ENCODE measurements at regions not wholly inside any gene's neighbourhood (a gene's known extent, or its start where the extent isn't known, plus 50 kb on each side); places are given as distances from the start of the nearest gene placed in this dataset.

GRCh38 chr14:55976219-55976618, 142.0 kb upstream of the PELI2 start:
- ATAC-seq: no peak
- no peaks in the 10 kb centered on the region for H4K20me1 ChIP-seq (replicated peaks; ENCODE audit: insufficient read depth)

More at GRCh38 chr14:55976219-55976618, 142.0 kb upstream of the PELI2 start:
- no peak overlapping the region for H3K4me2 ChIP-seq
- TF ChIP-seq STAT1 (IDR thresholded peaks at IDR 0.05; ENCODE audit: unreplicated experiment) (no peak), CREB1 (CRISPR knock-in tag; IDR thresholded peaks at IDR 0.05; ENCODE audit: low read depth) (no peak), POLR2AphosphoS5 (IDR thresholded peaks at IDR 0.05; ENCODE audit: low read depth) (no peak), EZH2 (IDR thresholded peaks at IDR 0.05; ENCODE audit: low read depth, unreplicated experiment) (no peak), EZH2phosphoT487 (IDR thresholded peaks at IDR 0.05; ENCODE audit: unreplicated experiment) (no peak), ZNF331 (CRISPR knock-in tag; IDR thresholded peaks at IDR 0.05; ENCODE audit: low read depth) (no peak), CTCF (conservative IDR thresholded peaks at IDR 0.05; ENCODE audit: low read depth in 2 of 2) (no peak), ZNF114 (CRISPR knock-in tag; IDR thresholded peaks at IDR 0.05) (no peak), NANOG (IDR thresholded peaks at IDR 0.05; ENCODE audit: borderline replicate concordance) (no peak)
- TF ChIP-seq, protein P1, sequence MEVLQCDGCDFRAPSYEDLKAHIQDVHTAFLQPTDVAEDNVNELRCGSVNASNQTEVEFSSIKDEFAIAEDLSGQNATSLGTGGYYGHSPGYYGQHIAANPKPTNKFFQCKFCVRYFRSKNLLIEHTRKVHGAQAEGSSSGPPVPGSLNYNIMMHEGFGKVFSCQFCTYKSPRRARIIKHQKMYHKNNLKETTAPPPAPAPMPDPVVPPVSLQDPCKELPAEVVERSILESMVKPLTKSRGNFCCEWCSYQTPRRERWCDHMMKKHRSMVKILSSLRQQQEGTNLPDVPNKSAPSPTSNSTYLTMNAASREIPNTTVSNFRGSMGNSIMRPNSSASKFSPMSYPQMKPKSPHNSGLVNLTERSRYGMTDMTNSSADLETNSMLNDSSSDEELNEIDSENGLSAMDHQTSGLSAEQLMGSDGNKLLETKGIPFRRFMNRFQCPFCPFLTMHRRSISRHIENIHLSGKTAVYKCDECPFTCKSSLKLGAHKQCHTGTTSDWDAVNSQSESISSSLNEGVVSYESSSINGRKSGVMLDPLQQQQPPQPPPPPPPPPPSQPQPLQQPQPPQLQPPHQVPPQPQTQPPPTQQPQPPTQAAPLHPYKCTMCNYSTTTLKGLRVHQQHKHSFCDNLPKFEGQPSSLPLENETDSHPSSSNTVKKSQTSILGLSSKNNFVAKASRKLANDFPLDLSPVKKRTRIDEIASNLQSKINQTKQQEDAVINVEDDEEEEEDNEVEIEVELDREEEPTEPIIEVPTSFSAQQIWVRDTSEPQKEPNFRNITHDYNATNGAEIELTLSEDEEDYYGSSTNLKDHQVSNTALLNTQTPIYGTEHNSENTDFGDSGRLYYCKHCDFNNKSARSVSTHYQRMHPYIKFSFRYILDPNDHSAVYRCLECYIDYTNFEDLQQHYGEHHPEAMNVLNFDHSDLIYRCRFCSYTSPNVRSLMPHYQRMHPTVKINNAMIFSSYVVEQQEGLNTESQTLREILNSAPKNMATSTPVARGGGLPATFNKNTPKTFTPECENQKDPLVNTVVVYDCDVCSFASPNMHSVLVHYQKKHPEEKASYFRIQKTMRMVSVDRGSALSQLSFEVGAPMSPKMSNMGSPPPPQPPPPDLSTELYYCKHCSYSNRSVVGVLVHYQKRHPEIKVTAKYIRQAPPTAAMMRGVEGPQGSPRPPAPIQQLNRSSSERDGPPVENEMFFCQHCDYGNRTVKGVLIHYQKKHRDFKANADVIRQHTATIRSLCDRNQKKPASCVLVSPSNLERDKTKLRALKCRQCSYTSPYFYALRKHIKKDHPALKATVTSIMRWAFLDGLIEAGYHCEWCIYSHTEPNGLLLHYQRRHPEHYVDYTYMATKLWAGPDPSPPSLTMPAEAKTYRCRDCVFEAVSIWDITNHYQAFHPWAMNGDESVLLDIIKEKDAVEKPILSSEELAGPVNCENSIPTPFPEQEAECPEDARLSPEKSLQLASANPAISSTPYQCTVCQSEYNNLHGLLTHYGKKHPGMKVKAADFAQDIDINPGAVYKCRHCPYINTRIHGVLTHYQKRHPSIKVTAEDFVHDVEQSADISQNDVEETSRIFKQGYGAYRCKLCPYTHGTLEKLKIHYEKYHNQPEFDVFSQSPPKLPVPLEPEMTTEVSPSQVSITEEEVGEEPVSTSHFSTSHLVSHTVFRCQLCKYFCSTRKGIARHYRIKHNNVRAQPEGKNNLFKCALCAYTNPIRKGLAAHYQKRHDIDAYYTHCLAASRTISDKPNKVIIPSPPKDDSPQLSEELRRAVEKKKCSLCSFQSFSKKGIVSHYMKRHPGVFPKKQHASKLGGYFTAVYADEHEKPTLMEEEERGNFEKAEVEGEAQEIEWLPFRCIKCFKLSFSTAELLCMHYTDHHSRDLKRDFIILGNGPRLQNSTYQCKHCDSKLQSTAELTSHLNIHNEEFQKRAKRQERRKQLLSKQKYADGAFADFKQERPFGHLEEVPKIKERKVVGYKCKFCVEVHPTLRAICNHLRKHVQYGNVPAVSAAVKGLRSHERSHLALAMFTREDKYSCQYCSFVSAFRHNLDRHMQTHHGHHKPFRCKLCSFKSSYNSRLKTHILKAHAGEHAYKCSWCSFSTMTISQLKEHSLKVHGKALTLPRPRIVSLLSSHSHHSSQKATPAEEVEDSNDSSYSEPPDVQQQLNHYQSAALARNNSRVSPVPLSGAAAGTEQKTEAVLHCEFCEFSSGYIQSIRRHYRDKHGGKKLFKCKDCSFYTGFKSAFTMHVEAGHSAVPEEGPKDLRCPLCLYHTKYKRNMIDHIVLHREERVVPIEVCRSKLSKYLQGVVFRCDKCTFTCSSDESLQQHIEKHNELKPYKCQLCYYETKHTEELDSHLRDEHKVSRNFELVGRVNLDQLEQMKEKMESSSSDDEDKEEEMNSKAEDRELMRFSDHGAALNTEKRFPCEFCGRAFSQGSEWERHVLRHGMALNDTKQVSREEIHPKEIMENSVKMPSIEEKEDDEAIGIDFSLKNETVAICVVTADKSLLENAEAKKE (CRISPR knock-in tag; IDR thresholded peaks at IDR 0.05): no peak
- peaks cover 4% of the 10 kb centered on the region for H3K4me1 Mint-ChIP-seq
- no peaks in the 10 kb centered on the region for H3K27me3 ChIP-seq (ENCODE audit: insufficient read depth)
- H3K27ac Mint-ChIP-seq: no peak overlapping the region
- H3K27me3 Mint-ChIP-seq (ENCODE audit: insufficient read depth, low read depth, poor library complexity): peaks cover 4% of the 10 kb centered on the region
- no peaks in the 10 kb centered on the region for H3K4me1 ChIP-seq (ENCODE audit: insufficient read depth)
- H3K9me3 Mint-ChIP-seq: peaks cover 4% of the 10 kb centered on the region; the same call in 1 of the 3 replicates
- H3K9me2 ChIP-seq (ENCODE audit: insufficient read depth): peaks cover 14% of the 10 kb centered on the region
- no peaks in the 10 kb centered on the region for H3K79me2 ChIP-seq (replicated peaks; ENCODE audit: insufficient read depth)
- H3K27ac ChIP-seq (ENCODE audit: low read depth): no peak overlapping the region
- H3K36me3 ChIP-seq (ENCODE audit: insufficient read depth): no peaks in the 10 kb centered on the region
- H3K4me3 ChIP-seq: no peak overlapping the region
- H2AFZ ChIP-seq: no peak overlapping the region
- no peak for DNase-seq (ENCODE audit: low spot score)
- no peaks in the 10 kb centered on the region for H3F3A ChIP-seq (replicated peaks; ENCODE audit: low read depth)
- H3K4me3 Mint-ChIP-seq: no peak overlapping the region
- no peaks in the 10 kb centered on the region for H3K36me3 Mint-ChIP-seq (ENCODE audit: low read depth)

Measured in GM23338 (cell line).